Stromal cell of bone marrow (primary cell): ENCODE measurements at regions not wholly inside any gene's neighbourhood (a gene's known extent, or its start where the extent isn't known, plus 50 kb on each side); places are given as distances from the start of the nearest gene placed in this dataset.

Source experiments
- DNase-seq: peaks from one replicate; pipeline ENCODE4 v3.0.0-alpha.2; 2012; ENCODE audit warnings: low read depth

DNA sequence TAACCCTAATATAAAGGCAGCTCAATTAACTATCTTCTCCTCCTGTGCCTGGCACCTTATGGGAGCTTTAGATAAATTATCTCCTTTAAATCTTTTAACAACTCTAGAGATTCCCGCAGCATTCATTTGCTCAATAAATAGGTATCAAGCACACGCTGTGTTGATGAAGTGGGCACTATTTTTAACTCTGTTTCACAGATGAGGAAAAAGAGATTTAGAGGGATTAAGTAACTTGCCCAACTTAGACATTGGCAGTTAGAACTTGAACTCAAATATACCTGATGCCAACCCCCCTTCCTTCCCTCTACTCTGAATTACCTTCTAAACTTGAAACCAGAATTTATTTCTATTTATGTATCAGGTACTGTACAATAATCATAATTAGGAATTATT lies 112.4 kb downstream of the SH3TC2 start:
- DNase-seq = no peak

DNA sequence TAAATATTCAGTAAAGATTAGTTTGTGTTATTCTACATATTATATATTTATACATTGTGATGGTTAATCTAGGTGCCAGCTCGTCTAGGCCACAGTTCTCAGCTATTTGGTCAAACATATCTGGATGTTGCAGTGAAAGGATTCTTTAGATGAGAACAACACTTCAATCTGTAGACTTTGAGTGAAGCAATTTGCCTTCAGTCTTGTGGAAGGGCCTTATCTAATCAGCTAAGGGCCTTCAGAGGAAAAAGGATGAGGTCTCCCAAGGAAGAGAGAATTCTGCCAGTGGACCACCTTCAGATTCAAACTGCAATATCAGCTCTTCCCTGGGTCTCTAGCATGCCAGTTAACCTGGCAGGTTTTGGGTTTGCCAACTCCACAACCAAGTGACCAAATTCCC lies 112.0 kb downstream of the SH3TC2 start:
- DNase-seq = no peak

- no peak for DNase-seq
Measured at GRCh38 chr5:148951612-148952011, 111.2 kb downstream of the SH3TC2 start.

GRCh38 chr5:148952097-148952867 lies 110.6 kb downstream of the SH3TC2 start:
- DNase-seq = no peak

DNA sequence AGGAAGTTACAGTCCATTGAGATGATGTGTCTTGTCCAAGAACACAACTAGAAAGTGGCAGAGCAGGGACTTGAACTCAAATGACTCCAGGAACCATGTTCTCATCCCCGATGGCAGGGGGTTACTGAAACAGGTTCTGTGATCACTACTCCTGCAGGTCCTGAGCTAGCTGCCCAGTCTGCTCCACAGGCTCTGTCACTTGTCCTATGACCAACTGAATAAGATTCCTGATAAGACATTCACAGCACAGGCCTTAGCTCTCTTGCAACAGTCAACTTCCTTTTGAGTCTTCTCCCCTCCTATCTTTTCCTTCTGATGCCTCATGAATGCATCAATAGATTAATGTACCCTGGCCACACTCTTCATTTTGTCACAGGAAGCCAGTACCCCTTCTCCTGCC lies 109.2 kb downstream of the SH3TC2 start:
- no peak for DNase-seq
